OCI-LY3 (cell line): ENCODE measurements at regions not wholly inside any gene's neighbourhood (a gene's known extent, or its start where the extent isn't known, plus 50 kb on each side); places are given as distances from the start of the nearest gene placed in this dataset.

Experiments used
- H2AFZ ChIP-seq: fragments of 200-600, 300-600 bp; shearing (Covaris generic); 2 replicates; pipeline ENCODE4 v1.6.0; 2014; ENCODE audit warnings: antibody characterized with exemption, low read depth, low read length
- H3K27ac ChIP-seq: fragments of 200-600, 300-600 bp; sonication (generic); 2 replicates; pipeline ENCODE4 v1.5.1; 2014; ENCODE audit warnings: mild to moderate bottlenecking, low read length, moderate library complexity, mixed read lengths
- H3K27me3 ChIP-seq: fragments of 200-600, 300-600 bp; sonication (generic); 2 replicates; pipeline ENCODE4 v1.6.1; 2014; ENCODE audit warnings: low read depth, low read length, mixed read lengths
- H3K36me3 ChIP-seq: fragments of 200-600, 300-600 bp; sonication (generic); replicated peaks from 2 replicates; pipeline ENCODE3; 2014; ENCODE audit warnings: low read depth, low read length, mixed read lengths
- H3K4me1 ChIP-seq: fragments of 300-600, 200-600 bp; sonication (generic); 2 replicates; pipeline ENCODE4 v1.6.1; 2014; ENCODE audit warnings: low read length, mixed read lengths
- H3K4me2 ChIP-seq: fragments of 200-600, 300-600 bp; sonication (generic); 2 replicates; pipeline ENCODE4 v1.6.1; 2014; ENCODE audit warnings: low read length, mixed read lengths
- H3K4me3 ChIP-seq: fragments of 300-600, 200-600 bp; sonication (generic); 2 replicates; pipeline ENCODE4 v1.5.1; 2014; ENCODE audit warnings: antibody characterized with exemption, mild to moderate bottlenecking, low read length, moderate library complexity
- H3K79me2 ChIP-seq: fragments of 300-600, 200-600 bp; shearing (Covaris generic); 2 replicates; pipeline ENCODE4 v1.6.1; 2014; ENCODE audit warnings: mild to moderate bottlenecking, low read length, mixed read lengths
- H3K9ac ChIP-seq: fragments of 300-600, 200-600 bp; shearing (Covaris generic); 2 replicates; pipeline ENCODE4 v1.6.0; 2014; ENCODE audit warnings: mild to moderate bottlenecking, low read length, moderate library complexity
- H3K9me3 ChIP-seq: fragments of 200-600, 300-600 bp; shearing (Covaris generic); 2 replicates; pipeline ENCODE4 v1.6.1; 2014; ENCODE audit warnings: low read length, mixed read lengths; ENCODE audit not compliant: insufficient read depth
- H4K20me1 ChIP-seq: fragments of 200-600, 300-600 bp; sonication (generic); 2 replicates; pipeline ENCODE4 v1.6.1; 2016; ENCODE audit warnings: low read length, mixed read lengths; ENCODE audit not compliant: insufficient read depth
- EZH2phosphoT487 ChIP-seq: fragments of 200-600 bp; shearing (Covaris generic); IDR thresholded peaks from 2 replicates; pipeline ENCODE4 v1.6.1; 2018; ENCODE audit warnings: antibody characterized with exemption, mixed run types, low read depth
- TF ChIP-seq, protein P1 (sequence below): fragments of 200-600, 300-600 bp; sonication (generic); IDR thresholded peaks from 2 replicates; pipeline ENCODE4 v1.5.1; 2014; ENCODE audit warnings: antibody characterized with exemption, low read length, low read depth

DNA sequence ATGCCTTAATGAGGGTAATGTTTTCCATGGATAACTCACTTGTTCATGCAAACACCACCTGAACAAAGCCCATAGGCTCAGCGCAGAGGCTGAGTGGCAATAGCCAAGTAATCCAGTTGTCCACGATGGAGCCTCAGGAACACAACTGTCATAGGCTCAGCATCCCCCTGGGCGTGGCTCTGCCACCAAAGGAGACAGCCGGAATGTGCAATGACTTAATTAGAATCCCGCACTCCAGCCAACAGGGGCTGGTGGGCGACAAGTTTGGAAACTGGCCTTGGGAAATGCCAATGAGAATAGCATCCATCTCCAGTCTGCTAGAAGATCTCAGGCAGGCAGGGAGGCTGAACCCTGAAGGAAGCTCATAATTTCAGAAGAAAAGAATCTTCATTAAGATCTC lies 411.7 kb upstream of the NRP1 start:
- Histone ChIP-seq H3K4me1 (no peaks in the 10 kb centered on the region), H3K79me2 (no peaks in the 10 kb centered on the region), H4K20me1 (no peaks in the 10 kb centered on the region), H3K27ac (no peak overlapping the region), H3K9me3 (no peaks in the 10 kb centered on the region), H3K4me3 (no peak overlapping the region), H3K4me2 (no peak overlapping the region), H3K27me3 (no peaks in the 10 kb centered on the region), H3K36me3 (no peaks in the 10 kb centered on the region), H3K9ac (no peak overlapping the region), H2AFZ (no peak overlapping the region)
- TF ChIP-seq, protein P1, sequence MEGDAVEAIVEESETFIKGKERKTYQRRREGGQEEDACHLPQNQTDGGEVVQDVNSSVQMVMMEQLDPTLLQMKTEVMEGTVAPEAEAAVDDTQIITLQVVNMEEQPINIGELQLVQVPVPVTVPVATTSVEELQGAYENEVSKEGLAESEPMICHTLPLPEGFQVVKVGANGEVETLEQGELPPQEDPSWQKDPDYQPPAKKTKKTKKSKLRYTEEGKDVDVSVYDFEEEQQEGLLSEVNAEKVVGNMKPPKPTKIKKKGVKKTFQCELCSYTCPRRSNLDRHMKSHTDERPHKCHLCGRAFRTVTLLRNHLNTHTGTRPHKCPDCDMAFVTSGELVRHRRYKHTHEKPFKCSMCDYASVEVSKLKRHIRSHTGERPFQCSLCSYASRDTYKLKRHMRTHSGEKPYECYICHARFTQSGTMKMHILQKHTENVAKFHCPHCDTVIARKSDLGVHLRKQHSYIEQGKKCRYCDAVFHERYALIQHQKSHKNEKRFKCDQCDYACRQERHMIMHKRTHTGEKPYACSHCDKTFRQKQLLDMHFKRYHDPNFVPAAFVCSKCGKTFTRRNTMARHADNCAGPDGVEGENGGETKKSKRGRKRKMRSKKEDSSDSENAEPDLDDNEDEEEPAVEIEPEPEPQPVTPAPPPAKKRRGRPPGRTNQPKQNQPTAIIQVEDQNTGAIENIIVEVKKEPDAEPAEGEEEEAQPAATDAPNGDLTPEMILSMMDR: no peak
- no peak for TF ChIP-seq EZH2phosphoT487

DNA sequence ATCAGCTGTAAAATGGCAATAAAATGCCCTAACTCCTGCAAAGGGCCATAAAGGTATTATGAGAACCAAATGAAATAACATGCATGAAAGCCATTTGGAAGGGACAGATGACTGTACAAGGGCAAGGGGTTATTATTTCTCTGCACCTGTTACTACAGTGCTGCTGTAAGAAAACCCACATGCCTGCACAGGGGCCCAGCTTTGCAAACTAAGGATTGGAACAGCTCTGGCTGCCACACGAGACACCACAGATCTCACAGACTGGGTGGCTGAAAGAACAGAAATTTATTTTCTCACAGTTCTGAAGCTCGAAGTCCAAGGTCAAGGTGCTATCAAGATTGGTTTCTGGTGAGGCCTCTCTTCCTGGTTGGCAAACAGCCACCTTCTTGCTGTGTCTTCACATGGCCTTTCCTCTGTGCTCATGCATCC lies 409.0 kb upstream of the NRP1 start:
- Histone ChIP-seq H3K27me3 (no peaks in the 10 kb centered on the region), H3K9ac (no peak overlapping the region), H3K4me1 (no peaks in the 10 kb centered on the region), H3K4me3 (no peak overlapping the region), H3K4me2 (no peak overlapping the region), H3K36me3 (no peaks in the 10 kb centered on the region), H3K27ac (no peak overlapping the region), H3K79me2 (no peaks in the 10 kb centered on the region), H4K20me1 (no peaks in the 10 kb centered on the region), H3K9me3 (no peaks in the 10 kb centered on the region), H2AFZ (no peak overlapping the region)
- no peak for TF ChIP-seq EZH2phosphoT487
- TF ChIP-seq, protein P1: no peak

DNA sequence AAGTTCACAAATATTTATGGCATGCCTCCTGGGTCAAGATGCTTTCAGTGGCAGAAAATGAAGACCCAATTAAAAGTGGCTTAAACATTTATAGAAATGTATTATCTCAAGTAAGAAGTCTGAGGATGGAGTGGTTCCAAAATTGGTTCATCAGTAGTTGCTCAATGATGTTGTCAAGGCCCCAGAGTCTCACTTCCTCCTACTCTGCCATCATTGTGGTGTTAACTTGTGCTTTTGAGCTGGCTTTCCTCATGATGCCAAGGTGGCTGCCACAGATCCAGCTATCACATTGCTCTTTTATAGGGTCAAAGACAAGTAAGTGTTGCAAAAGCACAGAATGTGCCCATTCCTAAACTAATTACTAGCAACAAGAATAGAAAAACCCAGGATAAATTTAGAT lies 404.6 kb upstream of the NRP1 start:
- no peak overlapping the region for H2AFZ ChIP-seq
- no peaks in the 10 kb centered on the region for H3K27me3 ChIP-seq
- H3K9ac ChIP-seq: no peak overlapping the region
- TF ChIP-seq EZH2phosphoT487: no peak
- TF ChIP-seq, protein P1: no peak
- no peak overlapping the region for H3K4me2 ChIP-seq
- no peak overlapping the region for H3K4me3 ChIP-seq
- H3K27ac ChIP-seq: no peak overlapping the region
- no peaks in the 10 kb centered on the region for H3K79me2 ChIP-seq
- no peaks in the 10 kb centered on the region for H3K4me1 ChIP-seq
- no peaks in the 10 kb centered on the region for H4K20me1 ChIP-seq
- no peaks in the 10 kb centered on the region for H3K9me3 ChIP-seq
- no peaks in the 10 kb centered on the region for H3K36me3 ChIP-seq

DNA sequence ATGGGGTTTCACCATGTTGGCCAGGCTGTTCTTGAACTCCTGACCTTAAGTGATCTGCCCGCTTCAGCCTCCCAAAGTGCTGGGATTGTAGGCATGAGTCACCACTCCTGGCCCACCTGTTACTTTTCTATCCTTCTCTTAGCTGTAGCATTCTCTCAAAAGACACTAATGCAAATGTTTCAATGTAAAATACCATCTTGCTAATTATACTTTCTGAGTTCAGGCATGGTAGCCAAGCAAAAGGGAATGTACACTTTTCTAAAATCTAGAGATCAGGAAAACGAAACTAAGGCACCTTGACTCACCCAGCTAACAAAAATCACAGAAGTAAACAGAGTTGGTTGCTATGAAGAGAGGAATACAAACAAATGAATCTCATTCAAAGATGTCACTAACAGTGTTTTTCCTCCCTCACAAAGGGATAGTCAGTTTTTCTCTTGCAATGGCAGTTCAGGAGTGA lies 401.0 kb upstream of the NRP1 start:
- Histone ChIP-seq H3K9ac (no peak overlapping the region), H3K27me3 (no peaks in the 10 kb centered on the region), H2AFZ (no peak overlapping the region), H3K4me2 (no peak overlapping the region), H3K79me2 (no peaks in the 10 kb centered on the region), H3K9me3 (no peaks in the 10 kb centered on the region), H4K20me1 (no peaks in the 10 kb centered on the region), H3K4me1 (no peaks in the 10 kb centered on the region), H3K27ac (no peak overlapping the region), H3K4me3 (no peak overlapping the region), H3K36me3 (no peaks in the 10 kb centered on the region)
- TF ChIP-seq EZH2phosphoT487: no peak
- TF ChIP-seq, protein P1: no peak
